Left forelimb (tissue), 1 donor: ENCODE measurements at regions not wholly inside any gene's neighbourhood (a gene's known extent, or its start where the extent isn't known, plus 50 kb on each side); places are given as distances from the start of the nearest gene placed in this dataset.

Experiments
- DNase-seq: peaks from one replicate; pipeline ENCODE4 v3.0.0-alpha.2; 2018; ENCODE audit warnings: low spot score

DNA sequence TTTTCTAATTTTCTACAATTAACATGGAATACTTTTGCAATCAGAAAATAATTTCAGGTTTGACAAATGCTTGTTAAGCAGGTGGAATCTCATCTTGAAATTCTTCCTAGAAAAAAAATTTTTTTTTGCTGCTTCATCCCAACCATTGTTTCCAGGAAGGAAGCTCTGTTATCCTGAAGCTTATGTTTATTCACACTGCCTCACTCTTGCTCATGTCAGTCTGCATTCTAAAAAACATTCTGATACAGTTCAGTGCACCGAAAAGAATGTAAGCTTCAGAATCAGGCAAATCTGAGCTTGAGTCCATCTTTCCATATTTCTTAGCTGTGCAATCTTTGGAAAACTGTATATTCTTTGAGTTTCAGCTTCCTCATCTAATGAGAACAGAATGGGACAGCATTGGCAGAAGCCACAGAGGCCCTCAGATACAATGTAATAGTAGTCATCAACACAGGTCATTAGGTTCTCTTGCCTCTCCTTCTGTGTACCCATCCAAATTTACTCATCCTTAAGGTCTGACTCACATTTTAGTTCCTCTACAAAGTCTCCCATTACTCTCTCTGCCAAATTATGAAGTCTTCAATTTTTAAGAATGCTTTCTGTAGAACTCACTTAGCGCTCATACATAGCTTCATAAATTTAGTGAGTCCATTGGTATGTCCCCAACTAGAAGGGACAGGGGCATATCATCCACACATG is 881.8 kb upstream of the NR2F2 start:
- DNase-seq = no peak

DNA sequence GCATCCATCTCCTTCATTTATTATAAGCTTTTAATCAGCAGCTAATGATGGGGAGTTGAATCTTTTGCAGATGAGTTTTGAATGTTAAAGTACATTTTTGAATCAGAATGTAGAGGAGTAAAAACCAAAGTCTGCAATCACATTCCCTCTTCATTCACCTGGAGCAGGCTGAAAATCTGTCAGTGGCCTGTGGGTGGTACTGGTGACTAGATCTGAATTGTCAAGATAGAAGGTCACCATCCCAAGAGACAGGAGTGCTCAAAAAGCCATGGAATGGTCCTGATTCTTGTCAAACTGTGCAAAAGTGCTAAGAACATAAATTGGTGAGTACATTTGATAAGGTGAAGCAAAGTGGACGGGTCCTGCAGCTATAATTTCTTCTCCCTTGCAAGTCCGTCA is 881.3 kb upstream of the NR2F2 start:
- DNase-seq = no peak

DNA sequence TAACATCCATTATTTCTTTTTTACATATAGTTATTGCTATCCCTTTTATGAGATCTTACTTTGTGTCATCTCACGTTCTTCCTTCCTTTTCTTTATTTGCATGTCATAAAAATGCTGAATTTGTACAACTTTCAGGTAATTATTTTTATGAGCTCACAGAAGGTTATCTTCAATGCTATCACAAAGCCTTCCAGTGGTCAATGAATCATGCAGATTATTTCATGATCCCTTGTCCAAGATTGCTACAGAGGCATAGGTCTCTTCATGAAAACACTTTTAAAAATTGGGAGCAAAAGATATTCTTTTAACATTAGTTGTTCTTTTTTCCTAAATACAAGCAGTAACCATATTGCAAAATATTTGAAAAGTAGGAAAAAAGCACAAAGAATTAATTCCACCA is 880.1 kb upstream of the NR2F2 start:
- no peak for DNase-seq

DNA sequence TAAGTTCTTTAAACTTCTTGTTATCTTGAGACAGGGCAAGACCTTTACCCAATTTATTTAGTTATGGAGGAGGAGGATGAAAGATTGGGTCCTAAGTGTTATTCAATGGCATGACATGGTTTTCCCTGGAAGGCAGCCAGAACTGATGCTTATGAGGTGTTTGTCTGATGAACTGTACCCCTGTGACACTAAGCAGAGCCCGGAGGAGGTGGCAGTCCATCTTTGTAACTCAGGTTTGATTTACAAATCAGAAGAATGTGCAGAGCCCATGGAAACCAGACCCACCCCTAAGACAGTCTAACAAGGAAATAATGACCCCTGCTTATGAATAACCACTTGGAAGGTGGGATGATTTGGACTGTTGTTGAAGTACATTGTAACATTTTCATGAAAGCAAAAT is 878.6 kb upstream of the NR2F2 start:
- no peak for DNase-seq

DNA sequence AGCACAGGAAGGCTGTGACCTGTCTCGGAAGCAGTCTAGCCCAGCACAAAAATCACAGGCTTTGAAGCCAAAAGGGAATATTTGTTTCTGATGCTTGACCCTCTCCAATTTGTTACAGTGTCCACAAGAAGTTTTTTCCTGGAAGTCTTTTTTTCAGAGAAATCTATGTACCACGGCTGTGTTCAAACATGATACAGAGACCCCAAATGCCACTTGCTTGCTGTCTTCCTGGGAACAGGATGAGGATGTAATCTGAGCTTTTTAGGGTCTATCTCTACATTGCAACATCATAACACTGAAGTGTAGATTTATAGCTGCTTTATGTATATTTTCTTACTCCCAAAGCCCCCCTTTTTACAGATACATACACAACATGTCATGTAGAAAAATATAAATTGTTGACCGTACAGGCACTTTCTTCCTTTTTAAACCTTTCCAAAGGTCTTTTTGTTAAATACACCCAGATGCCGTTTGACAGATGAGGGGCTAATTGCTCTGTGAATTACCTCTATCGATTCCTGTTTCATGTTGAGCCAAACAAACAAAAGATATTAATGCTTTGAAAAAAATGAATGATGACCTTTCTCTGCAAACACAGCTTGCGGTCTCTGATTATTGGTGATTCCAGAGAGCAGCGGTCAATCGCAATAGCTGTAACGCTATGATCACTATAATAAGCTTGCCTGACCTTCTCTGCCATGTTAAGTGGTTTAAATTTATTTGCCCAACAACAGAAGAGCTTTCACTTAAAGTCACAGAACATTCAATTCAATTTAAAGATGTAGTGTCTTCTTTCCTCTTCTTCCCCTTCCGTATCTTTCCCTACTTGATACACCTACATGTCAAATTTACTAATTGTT is 875.9 kb upstream of the NR2F2 start:
- DNase-seq = no peak

DNA sequence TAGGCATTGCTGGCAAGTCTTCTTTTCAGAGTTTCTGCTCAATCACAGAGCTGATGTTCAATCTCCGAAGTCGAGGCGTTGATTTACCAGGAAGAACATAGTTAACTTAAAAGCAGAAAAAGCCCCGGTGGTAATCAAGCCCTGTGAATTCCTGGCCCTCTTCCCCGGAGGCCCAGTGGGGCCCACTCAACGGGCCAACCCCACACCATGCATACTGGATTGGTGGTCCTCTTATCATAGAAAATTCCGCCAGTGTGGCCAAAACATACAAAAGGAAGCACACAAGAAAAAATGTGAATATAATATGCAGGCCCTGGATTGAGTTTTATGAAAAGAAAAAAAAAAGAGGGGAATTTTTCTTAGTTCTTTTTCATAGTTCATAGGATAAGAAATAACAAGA is 873.0 kb upstream of the NR2F2 start:
- DNase-seq = no peak

DNA sequence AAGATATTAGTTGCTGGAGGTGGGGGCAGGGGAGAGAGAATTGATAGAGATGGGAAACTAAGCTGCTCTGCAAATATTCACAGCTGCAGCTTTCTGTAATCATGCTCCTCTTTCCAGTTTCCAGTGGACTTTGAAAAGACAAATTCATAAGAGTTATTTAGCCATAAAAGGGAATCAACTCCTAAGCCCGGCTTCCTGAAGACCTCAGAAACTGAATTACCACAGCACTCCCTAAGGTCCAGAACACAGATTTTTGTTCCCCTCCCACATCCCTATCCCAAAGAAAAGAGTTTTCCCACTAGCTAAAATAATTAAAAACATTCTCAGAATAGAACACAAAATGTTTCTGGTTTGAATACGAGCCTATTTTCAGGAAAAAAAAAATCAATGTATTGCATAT is 871.8 kb upstream of the NR2F2 start:
- DNase-seq = no peak

DNA sequence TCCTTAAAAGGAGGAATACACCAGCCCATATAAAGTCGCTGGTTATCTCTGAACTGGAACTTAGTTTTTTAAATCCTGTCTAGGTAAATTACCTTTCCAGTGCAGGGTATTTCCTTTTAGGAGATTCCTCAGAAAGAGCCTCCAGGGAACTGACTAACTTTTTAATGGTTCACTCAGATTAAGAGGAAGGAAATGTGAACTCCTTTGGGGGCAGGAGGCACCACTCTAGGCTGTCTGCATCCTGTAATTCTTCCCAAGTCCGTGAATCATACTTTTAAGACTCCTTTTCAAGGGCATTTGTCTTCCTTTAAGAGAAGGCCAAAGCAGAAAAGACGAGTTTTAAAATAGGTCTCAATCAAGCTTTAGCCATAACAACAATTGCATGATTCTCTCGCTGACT is 871.2 kb upstream of the NR2F2 start:
- no peak for DNase-seq

DNA sequence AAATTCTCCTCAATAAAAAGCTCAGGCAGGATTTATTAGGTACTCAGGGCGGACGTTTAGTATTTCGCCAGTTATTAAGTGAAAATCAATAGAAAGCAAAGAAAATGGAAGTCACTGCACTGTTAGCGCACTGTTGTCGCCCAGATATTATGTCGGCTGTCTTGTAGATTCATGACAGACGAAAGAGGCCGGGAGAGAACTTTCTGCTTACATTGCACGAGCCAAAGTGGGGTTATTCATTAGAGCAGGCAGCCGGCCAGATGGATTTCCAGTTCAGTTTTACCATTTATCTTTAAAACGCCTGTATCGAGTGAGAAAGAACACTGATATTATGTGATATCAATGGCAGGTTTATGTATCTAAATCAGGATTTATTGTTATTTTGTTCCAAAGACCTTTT is 866.0 kb upstream of the NR2F2 start:
- no peak for DNase-seq

DNA sequence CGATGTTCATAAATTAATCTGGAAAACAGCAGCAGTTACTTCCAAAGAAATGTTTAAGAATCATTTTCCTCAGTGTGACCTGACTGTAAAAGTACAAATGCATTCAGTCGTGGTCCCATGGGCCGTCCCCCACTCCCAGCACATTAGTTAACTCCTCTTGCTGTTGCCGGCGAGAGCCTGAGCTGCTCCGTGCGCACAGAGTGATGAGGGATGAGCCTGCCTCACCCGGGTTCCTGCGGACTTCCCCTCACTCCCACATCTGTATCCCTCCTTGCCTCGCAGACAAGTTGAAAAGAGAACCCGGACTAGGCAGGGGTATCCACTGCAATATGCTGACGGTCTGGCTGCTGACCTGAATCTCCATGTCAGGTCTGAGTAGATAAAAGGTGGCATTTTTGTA is 861.7 kb upstream of the NR2F2 start:
- DNase-seq = no peak

DNA sequence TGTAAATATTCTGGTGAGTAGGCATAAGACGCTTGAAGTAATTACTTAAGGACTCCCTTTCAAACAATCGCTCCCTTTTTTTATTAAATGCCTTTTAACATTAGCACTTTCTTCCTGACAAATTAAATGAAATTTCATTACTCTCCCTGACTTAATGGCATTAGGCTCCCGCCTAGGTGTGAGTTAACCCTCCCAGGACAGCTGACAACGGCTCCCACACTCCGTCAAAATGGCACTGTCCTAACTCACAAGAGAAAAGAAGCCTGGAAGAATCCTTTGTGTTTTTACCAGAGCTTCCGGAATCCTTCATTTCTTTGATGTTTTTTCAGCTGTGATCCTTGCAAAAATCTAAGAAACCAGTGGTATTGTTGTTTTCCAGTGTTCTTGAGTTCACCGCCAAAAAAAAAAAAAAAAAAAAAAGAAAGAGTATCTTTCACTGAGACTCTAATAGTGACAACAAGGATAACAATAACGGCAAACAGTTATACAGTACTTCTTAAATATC is 861.0 kb upstream of the NR2F2 start:
- no peak for DNase-seq

DNA sequence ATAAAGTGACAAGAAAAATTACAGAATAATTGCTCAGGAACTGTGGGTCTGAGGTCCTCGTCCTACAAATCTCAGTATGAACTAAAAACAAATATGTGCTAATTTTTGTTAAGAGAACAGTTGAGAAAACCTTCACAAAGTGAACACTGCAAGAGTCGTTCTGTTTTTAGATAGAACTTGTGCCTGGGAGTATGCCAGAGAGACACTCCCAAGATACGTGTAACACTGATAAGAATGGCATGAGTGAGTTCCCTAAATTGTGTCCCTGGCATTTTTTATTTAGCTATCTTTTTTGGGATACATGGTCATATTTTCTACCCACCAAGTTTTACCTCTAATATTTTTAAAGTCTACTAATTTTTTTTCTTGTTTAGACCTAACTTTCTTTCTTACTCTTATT is 860.0 kb upstream of the NR2F2 start:
- no peak for DNase-seq

DNA sequence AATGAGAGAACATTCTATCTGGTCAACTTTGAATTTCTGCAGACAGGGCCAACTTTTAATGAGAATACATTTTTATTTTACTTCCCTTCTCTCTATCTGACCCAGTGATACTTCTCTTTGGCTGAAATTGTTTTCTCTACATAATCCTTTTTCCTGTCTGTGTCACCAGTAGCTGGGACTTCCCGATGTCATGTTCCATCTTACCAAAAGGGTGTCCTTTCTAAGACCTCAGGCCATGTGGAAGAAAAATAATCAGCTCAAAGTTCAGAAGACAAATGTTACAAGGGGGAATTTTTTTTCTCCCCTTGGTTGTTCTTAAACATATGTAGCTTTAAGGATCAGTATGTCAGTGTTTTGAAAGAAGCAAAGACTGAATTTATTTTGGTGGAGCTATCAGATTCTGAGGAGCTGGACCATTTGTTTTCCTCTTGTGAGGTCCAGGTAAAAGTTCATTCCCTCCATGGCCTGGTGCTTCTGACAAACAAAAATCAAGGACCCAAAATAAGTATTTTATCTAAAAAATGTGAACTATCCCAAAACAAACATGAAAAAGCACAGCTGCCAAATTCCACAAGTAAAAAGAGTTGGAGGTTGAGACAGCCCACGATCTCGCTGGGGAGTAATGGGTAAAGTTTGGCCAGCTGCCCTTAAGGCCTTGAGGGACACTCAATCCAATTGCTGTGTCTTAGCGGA is 859.4 kb upstream of the NR2F2 start:
- DNase-seq = no peak

DNA sequence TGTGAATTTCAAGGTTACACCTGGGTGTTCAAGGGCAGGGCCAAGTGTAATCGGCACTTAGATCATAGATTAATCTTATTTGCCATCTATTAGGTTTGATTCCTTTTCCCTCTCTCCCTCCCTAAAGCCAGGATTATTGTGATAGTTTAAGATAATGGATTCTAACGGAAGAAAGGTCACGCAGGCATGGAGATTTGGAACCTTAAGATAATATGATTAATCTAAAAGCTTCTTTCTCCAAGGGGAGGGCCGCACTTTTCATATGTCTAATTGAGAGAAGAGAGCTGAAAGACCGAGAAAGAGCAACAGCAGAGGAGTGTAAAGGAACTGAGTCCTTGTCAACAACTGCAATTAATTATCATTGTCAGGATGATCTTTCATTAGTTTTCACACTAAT is 858.8 kb upstream of the NR2F2 start:
- DNase-seq = no peak

DNA sequence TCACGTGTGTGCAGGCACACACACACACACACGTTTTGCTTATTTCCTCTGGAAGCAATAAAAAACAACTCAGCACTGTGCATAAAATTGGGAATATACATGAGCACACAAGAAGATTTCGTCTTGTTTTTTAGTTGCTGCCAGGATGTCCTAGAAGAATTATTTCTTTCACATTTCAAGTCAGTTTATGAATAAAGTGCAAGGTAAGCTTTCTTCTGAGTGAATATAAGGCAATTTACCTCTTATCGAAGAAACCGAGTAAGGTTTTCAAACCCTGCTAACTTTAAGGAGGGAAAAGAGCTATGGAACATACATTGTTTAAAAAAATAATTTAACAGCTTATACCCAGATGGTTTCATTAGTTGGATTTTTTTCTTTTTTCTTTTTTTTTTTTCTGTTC is 855.4 kb upstream of the NR2F2 start:
- no peak for DNase-seq

DNA sequence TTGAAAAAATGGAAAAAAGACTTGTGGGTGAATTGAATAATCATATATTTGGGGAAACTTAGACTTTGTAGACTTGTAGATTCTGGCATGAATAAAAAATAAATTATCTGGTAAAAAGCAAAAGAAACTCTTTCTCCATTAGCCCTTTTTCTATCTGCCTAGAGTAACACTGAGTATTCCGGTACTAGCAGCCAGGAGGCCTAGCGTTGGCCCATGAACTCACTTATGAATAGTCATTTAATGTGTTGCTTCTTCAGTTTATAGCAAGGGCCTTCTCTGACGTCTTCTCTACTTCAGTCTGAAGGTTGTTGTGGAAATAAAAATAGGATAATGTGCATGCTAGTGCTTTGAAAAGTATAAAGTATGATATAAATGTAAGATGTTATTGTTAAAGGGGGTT is 851.2 kb upstream of the NR2F2 start:
- DNase-seq = no peak

DNA sequence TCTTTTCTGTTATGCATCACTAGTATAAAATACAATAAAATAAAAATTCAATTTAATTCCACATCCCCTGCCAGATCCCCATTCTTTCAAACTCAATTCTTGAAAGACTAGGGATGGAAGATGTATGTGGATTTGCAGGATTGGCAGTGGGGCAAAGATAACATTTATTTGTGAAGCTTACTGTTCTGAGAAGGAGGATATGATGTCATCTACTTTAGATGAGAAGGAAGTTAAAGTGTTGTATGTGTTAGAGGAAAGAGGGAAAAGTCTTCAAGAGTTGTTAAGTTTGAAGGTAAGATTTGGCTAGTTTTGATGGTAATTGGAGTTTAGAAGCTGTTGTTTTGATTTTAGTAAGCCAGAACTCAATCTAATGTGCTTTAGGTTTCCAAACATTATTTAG is 845.1 kb upstream of the NR2F2 start:
- no peak for DNase-seq

DNA sequence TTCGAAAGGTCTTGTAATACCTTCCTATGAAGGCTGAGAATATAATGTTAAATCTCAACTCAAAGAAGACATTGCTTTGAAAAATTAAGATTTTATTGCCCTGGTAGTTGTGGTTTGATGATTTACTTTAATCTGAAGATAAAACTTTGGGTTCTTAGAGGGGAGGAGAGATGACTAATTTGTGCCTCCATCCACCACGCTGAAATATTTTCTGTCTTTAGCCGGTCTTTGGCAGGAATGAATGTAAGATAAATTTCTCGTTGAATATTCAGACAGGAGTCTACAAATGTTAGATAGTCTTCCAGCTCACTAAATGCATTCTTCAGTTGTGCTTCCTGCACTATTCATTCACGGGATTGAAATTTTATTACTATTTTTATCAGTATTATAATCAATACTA is 844.3 kb upstream of the NR2F2 start:
- DNase-seq = no peak

DNA sequence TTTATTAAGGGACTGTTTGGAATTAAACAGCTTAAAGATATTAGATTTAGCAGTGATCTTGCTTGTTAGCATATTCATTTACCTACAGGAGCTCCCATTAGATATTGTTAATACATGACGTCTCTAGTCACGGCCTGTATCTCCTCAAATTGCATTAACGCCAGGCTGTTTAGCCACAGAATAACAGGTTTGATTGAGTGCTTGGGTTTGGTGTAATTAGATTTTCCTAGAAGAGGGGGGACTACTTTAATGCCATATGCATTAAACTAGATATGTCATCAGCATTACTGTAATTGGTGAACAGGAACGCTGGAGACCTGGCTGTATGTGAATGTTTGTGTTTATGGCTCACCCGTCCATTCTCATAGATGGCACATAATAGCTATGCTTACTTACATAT is 841.4 kb upstream of the NR2F2 start:
- no peak for DNase-seq

DNA sequence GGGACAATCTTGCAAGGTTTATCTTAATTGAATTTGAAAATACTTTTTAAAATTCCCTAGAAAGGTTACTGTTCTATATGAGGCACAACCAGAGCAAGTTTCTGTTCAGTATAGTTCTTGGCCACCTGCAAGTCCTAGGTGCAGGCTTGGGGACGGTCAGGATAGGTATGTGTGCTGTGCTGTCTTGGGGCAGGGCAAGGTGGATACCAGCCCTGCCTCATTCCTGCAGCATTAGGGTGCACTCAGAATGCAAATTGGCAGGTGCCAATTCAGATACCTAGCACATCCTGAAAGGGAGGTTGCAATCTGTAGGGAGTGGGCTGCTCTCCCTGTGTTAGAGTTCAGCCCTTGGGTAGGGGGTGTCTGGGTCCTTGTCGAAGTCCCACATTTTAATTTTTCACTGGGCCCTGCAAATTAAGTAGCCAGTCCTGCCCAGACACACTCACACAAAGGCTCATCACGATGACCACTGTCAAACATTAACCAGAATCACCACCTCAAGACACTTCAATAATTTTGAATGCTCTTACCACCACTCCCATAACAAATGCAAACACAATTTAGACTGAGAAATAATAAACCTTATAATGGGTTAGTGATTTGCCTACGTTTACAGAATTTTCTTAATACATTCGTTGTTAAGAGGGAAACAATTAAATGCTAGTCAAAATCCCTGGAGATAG is 838.0 kb upstream of the NR2F2 start:
- no peak for DNase-seq

DNA sequence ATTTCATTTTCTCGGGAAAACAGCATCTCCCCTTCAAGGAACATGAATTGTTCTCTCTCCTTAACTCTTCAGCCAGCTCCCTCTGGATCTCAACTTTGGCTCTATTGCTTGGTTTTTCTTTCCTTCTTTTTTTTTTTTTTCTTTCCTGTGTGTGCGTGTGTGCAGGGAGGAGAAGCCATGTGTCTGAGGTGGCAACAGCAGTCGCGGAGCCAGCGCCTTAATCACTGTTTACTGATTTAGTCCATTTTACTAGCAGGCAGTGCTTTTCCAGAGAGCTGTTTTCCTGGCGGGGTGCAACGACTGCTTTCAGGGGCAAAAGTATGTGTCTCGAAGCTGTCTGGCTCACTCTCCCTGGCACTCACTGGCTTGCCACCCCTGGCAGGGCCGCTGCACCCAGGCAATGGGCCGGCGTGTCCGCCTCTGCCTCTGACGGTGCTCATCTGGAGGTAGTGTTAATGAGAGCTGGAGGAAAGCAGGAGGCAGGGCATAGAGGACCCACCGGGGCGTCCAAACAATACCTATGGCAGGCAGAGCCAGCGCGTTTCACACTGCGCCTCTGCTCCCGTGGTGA is 835.4 kb upstream of the NR2F2 start:
- no peak for DNase-seq

DNA sequence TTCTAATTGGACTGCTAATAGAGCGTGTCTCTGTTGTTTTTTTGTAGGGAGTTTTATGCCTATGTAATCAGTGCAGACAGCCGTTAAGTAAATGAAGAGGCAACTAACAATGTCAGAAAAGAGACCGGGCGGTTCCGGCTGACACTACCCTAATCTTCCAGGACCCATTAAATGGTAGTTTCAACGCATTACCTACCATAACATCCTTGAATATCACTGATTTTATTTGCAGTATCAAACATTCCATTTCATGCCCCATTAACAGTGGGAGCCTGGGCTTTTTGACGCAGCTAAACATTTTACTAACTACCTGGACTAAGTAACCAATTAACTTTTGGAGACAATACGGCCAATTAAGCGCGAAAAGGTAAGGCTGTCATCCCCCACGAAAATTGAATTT is 832.9 kb upstream of the NR2F2 start:
- DNase-seq = no peak
